Jurkat, Clone E6-1 (cell line): ENCODE measurements at regions not wholly inside any gene's neighbourhood (a gene's known extent, or its start where the extent isn't known, plus 50 kb on each side); places are given as distances from the start of the nearest gene placed in this dataset.
A peak's percentile ranks its signal among the peaks of the same experiment; 100 is the strongest.
"Not testable (repeated sequence)": the region's sequence is repeated elsewhere in the genome, so short reads cannot be mapped to it uniquely, and the experiment has no call there.

Source experiments
- DNase-seq: peaks from one replicate; pipeline ENCODE4 v3.0.0-alpha.2; 2011; ENCODE audit warnings: low read depth, low spot score
- H3K4me3 ChIP-seq: 2 replicates; pipeline ENCODE4 v1.5.1; 2011; ENCODE audit warnings: mild to moderate bottlenecking, low read length, control low read depth, moderate library complexity

DNA sequence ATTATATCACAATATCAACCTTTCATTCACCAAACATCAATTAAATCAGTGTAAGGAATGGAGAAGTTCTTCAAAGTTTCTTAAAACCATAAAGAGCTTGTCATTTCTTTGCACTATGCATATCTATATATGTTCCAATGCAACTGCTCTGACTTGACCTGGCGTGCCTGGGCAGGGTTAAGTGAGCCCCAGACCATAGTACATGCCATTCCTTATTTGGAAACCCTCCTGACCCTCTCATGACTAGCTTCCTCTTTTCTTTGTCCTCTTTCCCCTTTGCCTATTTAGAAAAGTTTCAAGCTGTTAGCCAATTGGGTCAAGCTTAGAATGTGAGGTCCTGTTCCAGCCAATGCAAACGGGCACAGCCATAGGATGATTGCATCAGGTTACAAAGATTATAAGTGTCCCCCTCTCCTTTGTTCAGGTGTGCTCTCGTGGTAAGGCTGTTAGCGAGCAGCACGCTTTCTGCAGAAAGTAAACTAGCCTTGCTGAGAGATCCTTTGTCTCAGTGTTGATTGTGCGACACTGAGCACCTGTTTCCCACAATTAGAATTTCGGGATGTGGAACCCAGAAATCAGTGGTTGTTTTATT, 78.2 kb upstream of the UXS1 start:
- no peak overlapping the region for H3K4me3 ChIP-seq
- no peak for DNase-seq

DNA sequence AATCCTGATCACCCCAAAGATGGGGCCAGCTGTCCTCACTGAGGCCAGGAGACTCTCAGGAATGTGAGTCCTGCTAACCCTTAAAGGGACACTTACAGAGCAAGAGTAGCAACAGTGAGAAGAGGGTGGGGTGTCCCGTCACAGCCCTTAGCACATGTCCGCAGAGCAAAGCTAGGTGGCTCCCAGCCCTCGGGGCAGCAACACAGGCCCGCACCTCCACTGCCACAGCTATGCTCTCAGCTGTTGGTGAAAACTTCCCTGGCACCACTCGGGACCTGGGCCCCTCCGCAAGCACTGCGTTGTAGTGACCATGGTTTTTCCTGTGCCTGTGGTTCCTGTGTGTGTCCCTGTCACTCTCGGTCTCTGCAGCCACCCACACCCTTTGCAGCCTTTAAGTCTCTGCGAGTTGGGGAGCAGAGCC, 76.4 kb upstream of the UXS1 start:
- H3K4me3 ChIP-seq, result peak overlapping the region; percentile 48
- no peak for DNase-seq

DNA sequence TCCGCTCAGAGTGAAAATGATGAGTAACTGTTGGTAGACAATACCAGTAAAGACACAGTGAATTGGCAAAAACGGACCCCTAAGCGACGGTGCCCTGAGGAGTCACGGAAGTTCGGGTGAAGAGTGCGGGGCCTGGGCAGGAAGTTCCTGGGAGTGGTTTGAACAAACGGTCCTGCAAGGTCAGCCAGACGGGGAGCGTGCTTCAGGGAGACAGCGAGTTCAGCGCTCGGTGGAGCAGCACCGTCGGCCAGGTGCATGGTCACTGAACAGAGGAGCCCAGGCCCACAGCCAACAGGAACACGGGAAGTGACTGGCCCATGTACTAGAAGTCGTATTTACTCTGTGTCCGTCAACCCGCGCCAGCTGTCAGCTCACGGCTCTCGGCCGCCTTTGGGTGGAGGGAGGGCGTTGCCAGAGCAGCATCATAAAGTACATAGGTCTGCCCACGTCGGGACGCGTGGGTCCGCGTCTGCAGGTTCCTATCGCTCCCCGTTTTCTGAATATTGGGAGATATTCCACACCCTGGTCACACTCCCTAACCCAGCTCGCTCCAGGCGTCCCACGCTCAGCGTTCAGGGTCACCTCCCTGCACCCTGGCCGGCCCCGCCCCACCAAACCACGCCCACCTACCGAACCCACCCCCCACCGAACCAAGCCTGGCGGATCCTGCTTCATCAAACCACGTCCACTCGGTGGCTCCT, 75.6 kb upstream of the UXS1 start:
- no peak for DNase-seq
- H3K4me3 ChIP-seq, result peak overlapping the region; percentile 48

DNA sequence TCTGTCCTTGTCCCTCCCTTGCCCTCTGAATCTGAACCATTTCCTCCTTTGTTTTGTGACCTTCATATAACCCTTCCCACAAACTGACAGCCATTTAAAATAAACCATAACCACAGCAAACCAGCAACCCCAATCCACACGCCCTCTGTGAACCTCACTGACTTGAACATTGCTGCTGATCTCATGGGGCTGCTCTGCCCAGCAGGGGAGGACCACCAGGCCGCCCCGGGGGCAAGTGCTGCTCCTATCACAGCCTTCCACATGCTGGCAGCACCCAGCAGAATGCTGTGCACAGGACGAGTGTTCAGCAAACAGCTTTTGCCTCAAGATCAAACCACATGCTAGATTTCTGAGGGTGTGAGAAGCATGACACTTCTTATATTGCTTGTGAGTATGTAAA, 73.9 kb upstream of the UXS1 start:
- no peak overlapping the region for H3K4me3 ChIP-seq
- no peak for DNase-seq

DNA sequence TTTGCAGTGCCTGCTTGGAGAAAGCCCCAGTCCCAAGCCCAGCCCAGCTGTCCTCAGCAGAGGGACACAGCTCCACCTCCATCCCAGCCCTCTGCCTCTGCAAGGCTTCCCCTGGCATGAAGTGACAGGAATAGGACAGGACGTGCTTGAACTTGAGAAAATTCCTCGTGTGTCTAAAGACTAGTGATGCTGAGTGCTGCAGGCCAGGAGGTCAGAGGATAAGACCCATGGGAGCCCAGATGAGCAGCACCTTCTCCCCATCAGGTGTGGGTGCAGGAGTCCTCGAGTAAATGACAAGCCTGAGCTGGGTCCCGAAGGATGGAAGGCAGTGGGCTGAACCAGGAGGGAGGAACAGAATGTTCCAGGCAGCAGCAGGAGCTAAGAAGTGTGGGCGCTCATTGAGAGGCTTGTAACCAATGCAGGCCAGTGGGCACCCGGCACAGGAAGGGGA, 67.8 kb upstream of the UXS1 start:
- no peak for DNase-seq
- H3K4me3 ChIP-seq, result no peak overlapping the region

DNA sequence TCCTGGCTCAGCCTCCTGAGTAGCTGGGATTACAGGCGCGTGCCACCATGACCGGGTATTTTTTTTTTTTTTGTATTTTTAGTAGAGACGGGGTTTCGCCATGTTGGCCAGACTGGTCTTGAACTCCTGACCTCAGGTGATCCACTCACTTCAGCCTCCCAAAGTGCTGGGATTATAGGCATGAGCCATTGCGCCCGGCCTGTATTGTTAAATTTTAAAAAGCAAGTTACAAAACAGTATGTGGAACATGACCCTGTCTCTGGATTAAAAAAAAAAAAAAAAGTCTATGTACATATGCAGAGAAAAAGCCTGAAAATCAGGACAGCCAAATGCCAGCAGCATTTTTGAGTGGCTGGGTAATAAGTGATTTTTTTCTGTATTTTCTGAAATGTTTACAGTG, 64.8 kb upstream of the UXS1 start:
- DNase-seq, H3K4me3 ChIP-seq: not testable (repeated sequence)

DNA sequence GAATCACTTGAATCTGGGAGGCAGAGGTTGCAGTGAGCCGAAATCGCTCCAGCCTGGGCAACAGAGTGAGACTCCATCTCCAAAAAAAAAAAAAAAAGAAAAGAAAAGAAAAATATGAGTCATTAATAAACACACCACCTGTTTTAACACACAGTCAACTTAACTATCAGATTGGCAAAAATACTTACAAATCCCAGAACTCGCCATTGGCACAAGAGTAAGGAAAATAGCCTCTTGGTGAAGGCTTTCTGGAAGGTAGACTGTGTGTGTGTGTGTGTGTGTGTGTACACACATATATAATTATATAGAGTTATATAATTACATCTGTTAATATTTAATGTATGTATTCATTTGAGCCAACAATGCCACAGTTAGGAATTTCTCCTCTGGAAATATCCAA, 63.7 kb upstream of the UXS1 start:
- DNase-seq, result no peak
- H3K4me3 ChIP-seq, result no peak overlapping the region

DNA sequence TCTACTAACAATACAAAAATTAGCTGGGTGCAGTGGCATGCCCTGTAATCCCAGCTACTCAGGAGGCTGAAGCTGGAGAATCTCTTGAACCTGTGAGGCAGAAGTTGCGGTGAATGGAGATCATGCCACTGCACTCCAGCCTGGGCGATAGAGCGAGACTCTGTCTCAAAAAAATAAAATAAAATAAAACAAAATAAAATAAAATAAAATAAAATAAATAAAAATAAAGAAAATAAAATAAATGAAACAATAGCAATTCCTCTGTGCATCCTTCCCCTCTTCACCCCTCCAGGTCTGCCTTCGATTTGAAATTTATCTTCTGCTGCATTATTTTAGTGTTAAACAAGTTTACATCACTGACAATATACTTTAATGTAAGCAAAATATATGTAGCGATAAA, 63.0 kb upstream of the UXS1 start:
- DNase-seq, result no peak
- H3K4me3 ChIP-seq, result no peak overlapping the region

DNA sequence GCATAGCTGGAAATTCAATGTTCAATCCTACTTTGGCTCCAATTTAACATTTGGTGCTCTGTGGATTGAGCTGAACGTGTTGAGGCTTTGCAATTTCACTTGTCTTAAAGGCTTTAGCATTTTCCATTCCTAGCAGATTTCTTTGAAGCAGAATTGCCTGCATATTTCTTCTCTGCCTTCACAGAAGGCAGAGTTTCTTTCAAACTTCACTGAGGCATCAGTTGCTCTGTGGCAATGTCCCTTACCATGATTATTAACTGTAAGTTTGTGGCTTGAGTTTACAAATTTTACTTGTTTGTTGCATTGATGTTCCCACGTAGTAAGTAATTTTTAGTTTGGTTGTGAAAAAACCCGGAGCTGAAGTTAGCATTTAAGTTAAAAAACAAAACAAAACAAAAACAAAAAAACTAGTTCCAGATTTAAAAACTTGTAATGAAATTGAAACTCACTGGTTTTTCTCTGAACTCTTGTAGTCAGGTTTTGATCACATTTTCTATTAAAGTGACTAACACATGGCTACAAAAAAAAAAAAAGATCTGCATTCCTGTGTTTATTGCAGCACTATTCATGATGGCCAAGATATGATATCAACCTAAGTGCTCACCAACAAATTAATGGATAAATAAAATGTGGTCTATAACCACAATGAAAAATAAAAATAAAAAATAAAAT, 55.2 kb upstream of the UXS1 start:
- not testable (repeated sequence) for H3K4me3 ChIP-seq, DNase-seq

DNA sequence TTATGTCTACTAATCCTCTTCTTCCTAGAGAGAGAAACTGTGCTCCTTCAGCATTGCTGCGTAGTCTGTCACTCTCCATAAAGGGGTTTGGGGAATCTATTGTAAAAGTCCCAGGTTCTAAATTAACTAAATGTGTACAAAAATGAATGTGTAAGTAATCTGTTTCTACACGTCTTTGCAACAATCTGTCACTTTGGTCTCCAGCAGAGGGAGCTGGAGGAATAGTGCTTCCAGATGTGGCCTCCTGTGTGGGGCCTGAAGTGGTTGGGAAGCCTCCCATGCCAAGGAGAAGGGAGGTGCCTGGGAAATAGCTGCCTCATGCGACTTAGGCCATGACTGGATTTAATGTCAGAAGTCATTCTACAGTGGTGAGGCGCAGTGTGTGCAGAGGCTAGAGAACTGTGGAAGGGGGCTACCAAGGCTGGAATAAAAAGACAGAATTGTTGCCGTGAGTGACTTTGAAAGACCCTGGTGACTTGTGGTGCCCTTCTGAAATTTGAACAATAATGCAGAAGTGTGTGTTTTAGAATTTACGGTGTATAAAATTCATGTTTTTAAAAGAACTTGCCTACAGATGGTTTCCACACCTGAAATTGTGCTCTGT, 54.5 kb upstream of the UXS1 start:
- H3K4me3 ChIP-seq, result not testable (repeated sequence)
- DNase-seq, result peak; percentile 9
